ENCODE measurements at regions not wholly inside any gene's neighbourhood (a gene's known extent, or its start where the extent isn't known, plus 50 kb on each side); places are given as distances from the start of the nearest gene placed in this dataset.

DNA sequence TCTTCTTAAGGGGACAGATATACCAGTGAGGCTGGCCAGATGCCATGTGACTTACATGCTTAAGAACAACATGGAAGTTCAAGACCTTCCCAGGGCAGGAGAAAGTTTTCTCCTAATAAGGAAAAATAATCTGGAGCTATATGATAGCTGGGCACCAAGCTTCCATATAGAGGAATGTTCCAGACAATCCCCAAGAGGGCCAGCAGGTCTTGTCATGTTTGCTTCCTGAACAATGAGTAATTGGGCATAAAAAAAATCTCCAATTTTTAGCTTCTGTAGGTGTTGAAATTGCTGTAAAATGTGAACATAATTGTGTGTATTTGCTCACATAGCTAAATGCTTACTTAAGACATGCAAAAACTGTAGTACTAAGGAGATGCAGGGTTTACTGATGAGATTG is 809.5 kb upstream of the PIK3C3 start:
- DNase-seq (ENCODE audit: low read depth, low spot score): no peak

DNA sequence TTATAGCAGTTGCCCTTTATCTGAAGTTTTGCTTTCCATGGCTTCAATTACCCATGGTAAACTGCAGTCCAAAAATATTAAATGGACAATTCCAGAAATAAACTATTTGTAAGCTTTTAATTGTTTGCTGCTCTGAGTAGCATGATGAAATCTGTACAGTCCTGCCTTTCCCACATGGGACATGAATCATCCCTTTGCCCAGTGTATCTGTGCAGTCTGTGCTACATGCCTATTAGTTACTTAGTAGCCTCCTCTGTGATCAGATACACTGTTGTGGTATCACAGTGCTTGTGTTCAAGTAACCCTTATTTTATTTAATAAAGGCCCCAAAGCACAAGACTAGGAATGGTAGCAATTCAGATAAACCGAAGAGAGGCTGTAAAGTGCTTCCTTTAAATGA is 810.6 kb upstream of the PIK3C3 start:
- no peak for DNase-seq (ENCODE audit: low read depth, low spot score)

DNA sequence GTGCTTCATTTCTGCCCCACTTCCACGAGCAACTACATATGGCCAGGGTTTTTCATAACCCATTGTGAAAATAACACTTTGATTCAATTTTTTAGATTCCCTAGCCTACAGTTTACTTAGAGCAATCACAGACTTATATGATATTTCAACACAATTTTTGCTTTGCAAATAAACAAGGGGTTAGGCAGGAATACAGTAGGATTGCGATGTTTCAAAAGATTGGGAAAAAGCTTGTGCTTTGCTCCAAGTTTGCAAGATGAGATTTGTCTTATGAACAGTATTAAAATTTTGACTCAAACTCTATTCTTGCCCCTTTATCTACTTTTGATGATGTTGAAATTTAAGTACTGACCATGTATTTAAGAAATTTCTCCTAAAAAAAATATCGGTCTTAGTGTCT is 814.5 kb upstream of the PIK3C3 start:
- DNase-seq (ENCODE audit: low read depth, low spot score): no peak

DNA sequence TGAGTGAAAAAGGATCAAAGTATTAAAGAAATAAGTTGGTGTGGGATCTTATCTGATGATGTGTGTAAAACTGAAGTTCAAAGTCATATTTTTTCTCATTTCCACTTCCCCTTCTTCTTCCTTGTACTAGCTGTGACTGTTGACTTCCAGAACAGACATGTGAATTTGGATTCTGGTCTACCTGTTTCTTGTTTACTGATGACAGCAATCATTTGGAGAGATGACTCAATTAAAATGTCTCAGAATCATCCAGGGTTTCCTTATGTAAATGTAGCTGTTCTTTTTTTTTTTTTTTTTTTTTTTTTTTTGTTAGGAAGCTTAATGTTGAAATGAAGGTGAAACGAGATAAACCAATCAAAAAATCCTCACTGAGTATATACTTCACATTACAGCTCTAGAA is 819.9 kb upstream of the PIK3C3 start:
- no peak for DNase-seq (ENCODE audit: low read depth, low spot score)

DNA sequence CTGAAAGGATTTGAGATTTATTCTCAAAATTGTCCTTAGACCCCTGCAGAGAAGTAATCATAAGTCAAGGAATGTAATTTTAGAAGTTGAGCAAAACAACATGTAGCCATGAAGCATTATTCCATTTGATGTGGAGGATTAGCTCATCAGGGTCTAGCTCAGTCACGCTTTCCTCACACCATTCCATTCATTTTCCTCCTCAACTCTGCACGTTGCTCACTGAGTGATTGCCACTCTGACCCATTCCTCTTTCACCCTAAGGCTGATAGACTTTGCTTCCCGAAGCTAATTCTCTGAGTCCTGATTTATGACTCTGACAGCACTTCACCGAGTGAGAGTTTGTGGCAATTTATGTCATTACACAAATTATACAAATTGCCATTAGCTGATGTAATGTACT is 820.6 kb upstream of the PIK3C3 start:
- no peak for DNase-seq (ENCODE audit: low read depth, low spot score)

DNA sequence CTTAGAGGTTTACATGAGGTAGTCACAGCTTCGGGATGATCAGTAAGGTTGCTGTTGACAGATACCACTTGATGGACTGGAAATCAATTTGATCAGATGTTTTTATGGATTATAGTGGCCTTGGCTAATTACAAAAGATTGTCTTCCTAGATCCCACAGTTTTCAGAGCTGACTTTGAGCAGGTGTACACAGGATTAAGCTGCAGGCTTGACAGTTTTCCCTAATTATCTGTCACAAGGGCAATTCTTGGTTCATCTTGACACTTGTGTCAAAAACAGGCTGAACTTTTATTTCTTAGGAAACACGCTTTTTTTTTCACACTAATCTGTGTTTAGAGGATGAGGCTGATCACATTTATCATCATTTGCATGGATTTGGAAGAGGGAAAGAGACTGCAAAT is 824.0 kb upstream of the PIK3C3 start:
- DNase-seq (ENCODE audit: low read depth, low spot score): no peak

DNA sequence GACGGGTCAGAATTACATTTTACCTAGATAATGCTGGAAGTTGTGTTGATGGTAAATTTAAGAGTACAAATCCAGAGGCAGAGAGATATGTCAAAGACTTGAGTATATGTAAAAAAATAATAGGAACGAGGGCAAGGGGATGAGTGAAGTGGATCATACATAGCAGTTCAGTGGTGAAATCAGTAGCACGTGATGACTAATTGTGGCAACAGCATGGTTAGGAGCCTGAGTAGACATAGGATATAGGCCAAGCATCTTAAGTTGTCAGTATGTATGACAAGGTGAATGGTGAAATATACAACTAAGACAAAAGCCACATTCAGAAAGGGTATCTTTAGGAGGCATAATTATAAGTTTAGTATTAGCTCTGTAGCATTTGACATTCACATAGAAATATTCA is 826.5 kb upstream of the PIK3C3 start:
- no peak for DNase-seq (ENCODE audit: low read depth, low spot score)

DNA sequence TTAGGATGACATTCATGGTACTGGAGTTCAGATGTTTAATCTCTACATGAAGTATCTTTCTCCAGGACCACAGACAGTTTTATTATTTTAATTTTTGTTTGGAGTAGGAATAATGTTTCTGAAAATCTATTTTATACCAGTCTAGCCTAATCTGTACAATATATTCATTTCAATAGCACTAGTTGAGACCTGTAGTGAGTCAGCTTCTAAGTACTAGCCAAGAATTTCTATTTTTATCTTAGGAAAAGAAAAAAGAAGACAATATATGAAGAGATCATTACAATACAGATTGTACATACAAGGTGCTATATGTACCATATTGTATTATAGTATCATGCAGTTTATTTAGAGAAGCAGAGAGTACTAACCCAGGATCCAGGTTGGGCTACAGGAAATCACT is 826.9 kb upstream of the PIK3C3 start:
- DNase-seq (ENCODE audit: low read depth, low spot score): no peak

DNA sequence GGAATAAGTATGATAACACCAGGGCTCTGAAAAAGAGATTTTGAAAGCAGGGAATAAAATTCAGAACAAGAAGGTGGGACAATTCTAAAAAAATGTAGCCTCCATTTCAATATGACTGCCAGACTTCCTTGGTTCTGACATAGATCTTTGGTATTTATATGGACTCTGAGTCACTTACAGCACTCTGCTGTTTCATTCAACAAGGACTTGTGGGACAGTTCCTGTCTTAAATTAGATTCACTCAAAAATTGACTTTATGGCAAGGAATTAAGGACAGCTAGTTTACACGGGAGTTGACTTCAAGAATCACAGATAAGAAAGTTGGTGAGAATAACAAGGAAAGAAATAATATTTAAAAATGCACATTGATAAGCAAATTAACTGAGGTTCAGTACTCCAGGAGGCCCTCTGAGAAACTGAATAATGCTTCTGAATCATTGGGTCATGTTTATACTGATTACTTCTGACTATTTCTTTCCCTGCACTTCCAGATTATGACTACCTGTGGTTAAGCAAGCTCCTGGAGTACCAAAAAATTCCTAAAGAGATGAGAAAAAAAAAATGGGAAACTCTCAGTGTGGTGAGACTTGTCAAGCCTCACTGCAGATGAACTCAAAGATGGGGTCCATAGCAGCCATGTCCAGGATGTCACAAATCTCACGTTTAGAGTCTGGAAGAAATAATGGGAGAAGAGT is 828.3 kb upstream of the PIK3C3 start:
- DNase-seq (ENCODE audit: low read depth, low spot score): no peak

DNA sequence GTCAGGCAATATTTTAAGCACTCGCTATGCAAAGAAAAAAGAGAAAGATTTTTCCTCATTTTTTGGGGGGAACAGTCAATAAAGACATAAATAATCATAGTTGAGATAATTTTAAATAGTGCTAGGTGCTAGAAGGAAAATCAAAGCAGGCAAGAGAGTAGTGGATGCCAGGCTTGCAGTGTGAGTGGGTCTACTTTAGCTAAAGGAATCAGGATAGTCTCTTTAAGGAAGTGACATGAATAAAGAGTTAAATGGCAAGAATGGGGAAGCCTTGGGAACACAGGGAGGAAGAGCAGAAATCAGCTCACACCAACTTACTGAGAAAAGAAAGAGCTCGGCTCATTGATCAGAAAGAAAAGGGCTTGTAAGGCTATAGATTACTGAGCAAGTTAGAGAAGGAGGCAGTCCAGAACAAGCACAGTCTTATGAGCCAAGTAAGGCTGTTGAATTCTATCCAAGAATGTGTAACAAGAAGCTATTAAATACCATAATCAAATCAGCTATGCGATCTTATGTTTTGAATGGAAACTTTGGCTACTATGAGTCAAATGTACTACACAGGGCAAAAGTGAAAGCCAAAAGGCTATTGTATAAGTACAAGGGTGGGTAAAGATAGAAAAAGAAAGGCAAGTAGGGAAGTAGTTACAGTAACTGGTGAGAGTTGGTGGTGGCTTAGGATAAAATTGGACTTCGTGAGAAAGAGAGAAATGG is 833.8 kb upstream of the PIK3C3 start:
- DNase-seq (ENCODE audit: low read depth, low spot score): no peak

DNA sequence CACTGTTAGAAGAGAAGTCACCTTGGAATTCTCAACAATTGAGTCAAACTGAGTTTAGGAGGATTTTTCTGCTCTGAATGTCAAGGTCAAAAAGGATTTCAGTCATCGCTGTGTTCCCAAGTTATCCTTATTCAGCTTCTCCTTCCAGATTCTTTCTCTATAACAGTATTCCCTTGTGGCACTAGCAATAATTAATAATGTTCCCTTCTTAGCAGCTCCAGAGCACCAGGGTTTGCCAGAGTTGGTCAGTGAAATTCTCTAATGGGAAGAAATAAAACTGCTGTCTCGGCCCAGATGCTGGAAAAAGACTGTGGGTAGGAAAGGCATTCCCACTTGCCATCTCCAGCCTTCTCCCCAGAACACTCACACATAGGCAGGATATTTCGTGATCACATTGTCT is 836.0 kb upstream of the PIK3C3 start:
- DNase-seq (ENCODE audit: low read depth, low spot score): no peak

DNA sequence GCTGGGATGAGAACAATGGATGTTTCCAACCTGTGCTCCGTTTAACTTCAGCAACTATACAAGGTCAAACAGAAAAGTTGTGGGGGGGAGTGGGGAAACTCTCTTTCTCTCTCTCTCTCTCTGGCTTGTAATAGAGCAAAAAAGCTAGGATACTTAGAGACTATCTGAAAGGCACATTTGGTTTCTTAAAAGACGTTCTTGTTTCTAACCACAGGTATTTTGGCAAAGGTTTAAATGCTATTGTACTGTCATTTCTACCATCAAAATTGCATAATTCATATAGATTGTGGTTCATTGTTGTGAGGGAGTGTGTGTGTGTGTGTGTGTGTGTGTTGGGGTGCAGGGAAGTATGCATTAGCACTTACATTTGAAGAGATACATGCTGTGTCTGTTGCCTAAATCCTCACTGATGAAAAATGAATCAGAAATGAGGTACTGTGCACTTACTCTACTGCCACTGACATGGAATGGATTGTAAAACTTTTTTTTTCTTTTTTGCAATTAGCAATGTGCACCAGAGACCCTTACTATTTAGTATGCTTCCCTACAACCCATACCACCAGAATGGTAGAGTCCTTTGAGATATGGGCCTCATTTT is 841.0 kb upstream of the PIK3C3 start:
- no peak for DNase-seq (ENCODE audit: low read depth, low spot score)

DNA sequence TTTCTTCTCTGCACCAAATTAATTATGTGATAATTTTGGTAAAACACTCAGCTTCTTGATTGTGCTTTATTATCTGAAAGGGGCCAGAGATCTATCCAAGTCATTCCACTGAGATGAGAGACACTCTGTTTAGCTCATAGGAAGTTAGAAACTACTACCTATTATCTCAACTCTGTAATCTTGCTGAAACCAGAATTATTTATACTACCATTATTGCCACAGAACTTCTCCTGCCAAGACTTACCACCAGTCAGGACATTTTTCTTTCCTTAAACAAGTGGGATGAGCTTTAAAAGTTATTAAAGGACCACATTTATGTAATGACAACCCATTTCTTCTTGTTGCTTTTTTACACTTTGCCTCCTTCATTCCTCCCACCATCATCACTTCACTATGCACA is 855.6 kb upstream of the PIK3C3 start:
- DNase-seq (ENCODE audit: low read depth, low spot score): no peak

DNA sequence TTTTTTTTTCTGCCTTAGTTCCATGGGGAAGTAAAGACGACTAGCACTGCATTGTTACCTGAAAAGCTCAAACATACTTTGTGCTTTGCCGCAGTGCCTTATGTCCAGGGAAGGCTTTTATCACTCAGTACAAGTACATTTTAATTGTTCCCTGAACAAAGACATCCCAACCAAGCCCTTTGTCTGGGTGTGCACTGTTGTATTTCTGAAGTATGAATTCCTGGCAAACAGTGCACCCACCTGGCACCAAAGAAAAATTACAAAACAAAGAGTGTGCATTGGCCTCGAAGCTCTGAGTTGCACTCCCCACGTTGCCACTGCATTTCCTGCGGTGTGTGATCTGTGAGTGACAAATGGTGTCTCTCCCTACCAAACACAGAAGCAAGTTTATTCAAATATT is 858.5 kb upstream of the PIK3C3 start:
- no peak for DNase-seq (ENCODE audit: low read depth, low spot score)

DNA sequence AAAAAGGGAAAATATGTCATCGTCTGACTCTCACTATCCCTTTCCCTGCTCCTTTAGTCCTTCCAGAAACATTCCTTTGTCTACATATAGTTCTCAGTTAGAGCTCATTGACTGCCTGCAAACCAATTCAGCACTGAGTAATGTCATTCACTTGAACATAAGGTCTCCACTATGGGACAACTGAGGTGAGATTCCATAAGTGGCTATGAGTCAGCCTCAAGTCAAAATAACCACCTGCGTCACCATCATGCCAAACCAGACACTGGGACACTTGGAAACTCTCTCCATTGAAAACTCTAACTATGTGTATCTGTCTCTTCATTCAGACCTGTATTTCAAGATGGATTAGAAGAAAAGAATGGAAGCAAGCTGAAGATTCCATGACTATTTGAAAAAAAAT is 878.0 kb upstream of the PIK3C3 start:
- no peak for DNase-seq (ENCODE audit: low read depth, low spot score)

DNA sequence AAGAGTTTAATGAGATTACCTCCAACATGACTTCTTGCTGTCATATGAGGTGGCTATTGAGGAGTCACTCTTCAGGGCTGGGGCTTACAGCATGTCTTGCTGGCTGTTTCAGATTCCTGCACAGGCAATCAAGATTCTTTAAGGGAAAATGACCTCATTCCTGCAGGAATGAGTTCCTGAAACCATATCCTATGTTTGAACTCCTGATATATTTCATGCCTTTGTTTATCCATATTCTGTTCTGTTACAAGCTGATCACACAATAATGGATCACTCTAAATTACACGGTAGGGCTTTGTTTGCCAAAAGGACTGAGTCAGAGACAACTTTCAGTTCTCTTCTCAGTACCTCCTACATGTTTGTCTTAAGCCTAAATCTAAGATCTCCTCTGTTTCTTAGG is 879.8 kb upstream of the PIK3C3 start:
- no peak for DNase-seq (ENCODE audit: low read depth, low spot score)

DNA sequence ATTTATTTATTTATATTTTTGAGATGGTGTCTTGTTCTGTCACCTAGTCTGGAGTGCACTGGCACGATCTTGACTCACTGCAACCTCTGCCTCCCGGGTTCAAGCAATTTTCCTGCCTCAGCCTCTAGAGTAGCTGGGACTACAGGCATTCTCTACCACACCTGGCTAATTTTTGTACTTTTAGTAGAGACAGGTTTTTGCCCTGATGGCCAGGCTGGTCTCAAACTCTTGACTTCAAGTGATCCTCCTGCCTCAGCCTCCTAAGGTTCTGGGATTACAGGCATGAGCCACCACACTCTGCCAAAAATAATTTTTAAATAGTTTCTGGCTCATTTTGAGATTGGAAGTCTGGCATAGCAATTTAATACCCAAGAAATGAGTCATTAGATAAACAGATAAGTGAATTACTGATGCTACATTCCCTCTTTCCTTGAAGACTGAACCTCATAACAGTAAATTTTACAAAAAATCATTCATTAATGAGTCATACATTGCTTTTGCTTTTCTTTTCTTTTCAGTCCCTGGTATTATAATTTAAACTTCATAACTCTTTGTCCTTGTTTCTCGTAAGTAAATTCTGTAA is 881.6 kb upstream of the PIK3C3 start:
- DNase-seq (ENCODE audit: low read depth, low spot score): no peak

DNA sequence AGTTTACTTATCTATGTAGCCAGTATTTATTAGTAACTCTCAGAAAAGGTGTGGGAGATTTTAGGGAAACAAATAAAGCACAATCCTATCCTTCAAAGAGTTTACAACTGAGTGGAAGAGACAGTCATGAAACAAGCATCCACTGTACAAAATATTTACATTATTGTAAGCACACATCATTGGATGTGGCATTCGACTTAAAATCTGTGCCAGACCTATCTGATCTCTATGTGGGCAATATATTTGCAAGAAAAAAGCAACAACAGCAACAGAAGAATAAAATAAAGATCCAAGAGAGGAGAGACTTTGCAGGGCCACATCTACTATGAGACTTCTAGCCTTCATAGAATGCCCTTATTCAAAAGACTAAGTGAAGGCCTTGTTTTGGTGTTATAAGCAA is 882.1 kb upstream of the PIK3C3 start:
- no peak for DNase-seq (ENCODE audit: low read depth, low spot score)

DNA sequence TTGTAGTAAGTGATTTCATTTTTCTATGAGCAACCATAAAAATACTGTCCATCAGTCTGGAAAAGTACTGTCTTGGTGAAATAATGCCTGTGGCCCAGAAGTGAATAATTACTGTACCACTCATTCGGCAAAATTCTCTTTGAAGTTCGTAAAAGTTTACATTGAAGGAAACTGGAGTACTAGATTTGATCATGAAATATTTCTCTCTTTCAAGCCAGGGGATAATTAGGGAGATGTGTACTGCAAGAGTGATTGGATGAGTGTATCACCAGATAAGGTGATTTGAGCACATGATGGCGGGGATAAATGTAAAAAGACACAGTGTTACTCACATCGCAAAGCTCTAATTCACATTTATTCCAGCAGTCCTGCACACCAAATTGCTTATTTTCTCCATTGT is 883.2 kb upstream of the PIK3C3 start:
- DNase-seq (ENCODE audit: low read depth, low spot score): no peak

DNA sequence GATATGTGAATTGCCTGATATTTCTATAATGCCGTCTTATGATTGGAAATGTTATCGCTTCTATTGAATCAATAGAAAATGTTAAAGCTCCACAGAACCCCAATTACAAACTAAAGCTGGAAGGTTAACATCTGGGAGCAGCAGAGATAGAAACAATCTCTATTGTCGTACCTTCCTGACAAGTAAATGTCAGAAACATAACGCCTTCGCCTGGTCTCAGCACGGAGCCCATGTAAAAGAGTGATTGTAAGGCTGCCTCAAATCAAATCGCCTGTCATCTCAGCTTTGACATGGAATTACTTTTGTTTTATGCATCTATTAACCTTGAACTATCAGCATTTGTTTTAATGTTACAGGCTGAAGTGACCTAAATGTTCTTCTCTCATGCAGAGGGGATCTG is 885.9 kb upstream of the PIK3C3 start:
- no peak for DNase-seq (ENCODE audit: low read depth, low spot score)

DNA sequence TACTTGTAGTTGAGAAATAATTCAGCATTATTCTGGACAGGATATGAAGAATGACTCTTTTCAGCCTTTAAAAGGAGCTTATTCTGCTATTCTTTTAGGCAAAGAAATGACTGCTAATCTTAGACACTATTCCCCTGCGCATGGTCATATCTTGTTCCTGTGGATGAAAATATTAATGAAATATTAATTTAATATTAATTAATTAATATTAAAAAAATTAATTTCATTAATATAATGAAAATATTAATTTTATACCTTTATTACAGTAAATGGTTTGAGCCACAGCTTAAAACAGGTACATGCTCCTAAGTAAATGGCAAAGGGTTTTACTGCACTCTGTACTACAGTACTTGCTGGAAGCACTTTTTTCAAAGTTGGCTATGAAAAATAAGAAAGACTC is 890.1 kb upstream of the PIK3C3 start:
- DNase-seq (ENCODE audit: low read depth, low spot score): no peak

DNA sequence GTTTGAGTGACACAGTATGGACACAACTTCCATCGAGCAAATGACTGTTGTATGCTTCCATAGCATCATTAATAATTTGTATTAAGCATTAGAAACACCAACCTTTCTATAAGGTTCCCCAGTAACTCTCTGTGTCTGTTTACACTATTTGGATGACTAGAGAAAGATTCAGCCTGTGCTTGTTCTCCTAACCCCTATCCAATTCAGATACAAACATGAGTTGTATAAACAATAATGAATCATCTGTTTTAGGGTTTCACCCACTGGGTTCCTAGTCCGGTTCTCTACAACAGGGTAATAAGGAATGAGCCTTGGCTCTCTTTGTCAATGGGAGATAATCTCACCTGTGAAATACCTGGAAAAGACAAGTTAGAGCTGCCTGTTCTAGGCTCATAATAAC is 894.1 kb upstream of the PIK3C3 start:
- DNase-seq (ENCODE audit: low read depth, low spot score): no peak

DNA sequence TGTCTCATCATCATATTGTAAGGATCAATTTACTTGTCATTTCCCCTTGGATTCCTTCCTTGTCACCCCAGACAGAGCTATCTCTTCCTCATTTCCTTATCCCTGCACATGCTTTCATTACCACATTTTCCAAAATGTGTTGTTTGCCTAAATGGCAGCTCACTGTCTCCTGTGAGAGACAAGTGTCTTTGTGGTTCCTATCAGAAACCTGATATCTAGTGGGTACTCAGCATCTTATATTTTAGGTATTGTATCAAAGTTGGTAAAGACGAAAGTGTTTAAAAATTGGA is 896.0 kb upstream of the PIK3C3 start:
- DNase-seq (ENCODE audit: low read depth, low spot score): no peak
